Fibroblast of peridontal ligament (primary cell): ENCODE measurements at regions not wholly inside any gene's neighbourhood (a gene's known extent, or its start where the extent isn't known, plus 50 kb on each side); places are given as distances from the start of the nearest gene placed in this dataset.
A peak's percentile ranks its signal among the peaks of the same experiment; 100 is the strongest.

ENCODE experiments used
- DNase-seq: peaks from one replicate; pipeline ENCODE4 v3.0.0-alpha.2; 2010; ENCODE audit errors: extremely low read depth

GRCh38 chr14:44712024-44712815, 205.1 kb upstream of the FSCB start:
- DNase-seq = no peak

- DNase-seq = no peak
These were observed 194.6 kb upstream of the FSCB start for GRCh38 chr14:44701563-44702263.

- no peak for DNase-seq
These were observed 193.6 kb upstream of the FSCB start for GRCh38 chr14:44700694-44701093.

- DNase-seq = peak; percentile 5
These were observed 193.1 kb upstream of the FSCB start for GRCh38 chr14:44700184-44700583.

GRCh38 chr14:44699391-44699790, 192.3 kb upstream of the FSCB start:
- no peak for DNase-seq

GRCh38 chr14:44669496-44669895, 162.4 kb upstream of the FSCB start:
- DNase-seq = no peak

GRCh38 chr14:44663136-44663535, 156.1 kb upstream of the FSCB start:
- DNase-seq = no peak

- no peak for DNase-seq
These were observed 155.3 kb upstream of the FSCB start for GRCh38 chr14:44662250-44662891.

GRCh38 chr14:44658389-44658696, 151.3 kb upstream of the FSCB start:
- no peak for DNase-seq

- peak; percentile 35 for DNase-seq
These were observed 150.8 kb upstream of the FSCB start for GRCh38 chr14:44657696-44658388.

- no peak for DNase-seq
These were observed 150.1 kb upstream of the FSCB start for GRCh38 chr14:44657203-44657602.

GRCh38 chr14:44654591-44654990, 147.5 kb upstream of the FSCB start:
- no peak for DNase-seq

GRCh38 chr14:44653641-44654040, 146.6 kb upstream of the FSCB start:
- DNase-seq = no peak

- DNase-seq = no peak
These were observed 145.6 kb upstream of the FSCB start for GRCh38 chr14:44652640-44653039.

GRCh38 chr14:44649061-44649460, 142.0 kb upstream of the FSCB start:
- no peak for DNase-seq

GRCh38 chr14:44640416-44640815, 133.3 kb upstream of the FSCB start:
- DNase-seq = no peak

- DNase-seq = no peak
These were observed 132.8 kb upstream of the FSCB start for GRCh38 chr14:44639781-44640385.

GRCh38 chr14:44634692-44635091, 127.6 kb upstream of the FSCB start:
- DNase-seq = no peak

GRCh38 chr14:44626423-44626822, 119.3 kb upstream of the FSCB start:
- DNase-seq = no peak

- no peak for DNase-seq
These were observed 118.0 kb upstream of the FSCB start for GRCh38 chr14:44625098-44625497.

- DNase-seq = no peak
These were observed 113.3 kb upstream of the FSCB start for GRCh38 chr14:44620121-44621019.
